Pancreas (tissue), 10 donors: ENCODE measurements at regions not wholly inside any gene's neighbourhood (a gene's known extent, or its start where the extent isn't known, plus 50 kb on each side); places are given as distances from the start of the nearest gene placed in this dataset.
"Not testable (repeated sequence)": the region's sequence is repeated elsewhere in the genome, so short reads cannot be mapped to it uniquely, and the experiment has no call there.

ENCODE experiments used
- ATAC-seq, 4 donors: fragments of 200-7000 bp; cut with Tn5 transposase; one replicate each; pipeline versions ENCODE4 v1.8.0 to v1.9.1; 2020; ENCODE audit warnings: mild to moderate bottlenecking in 4 of 4, moderate library complexity in 4 of 4
- DNase-seq, 6 donors: peaks; one replicate each; pipeline ENCODE4 v3.0.0-alpha.2; 2020
- FAIRE-seq: peaks from 2 replicates; lab custom pipeline; 2012; peaks lifted over from hg19 to GRCh38; lab: Jason Lieb, UNC
- H3K27ac ChIP-seq, 4 donors: fragments of 200-600 bp; sonication (generic); 1 replicate in 3 of 4; 2 replicates in 1 of 4; pipeline versions ENCODE4 v1.5.0 to v1.8.0; 2020
- H3K27me3 ChIP-seq, 4 donors: fragments of 200-600 bp; one replicate each; pipeline ENCODE4 v1.8.0; 2021
- H3K36me3 ChIP-seq, 3 donors: fragments of 200-600 bp; sonication (generic) in 1 of 3; one replicate each; pipeline versions ENCODE4 v1.5.0 to v1.8.0; 2020 to 2021
- H3K4me1 ChIP-seq, 3 donors: fragments of 200-600 bp; one replicate each; pipeline ENCODE4 v1.8.0; 2021
- H3K4me3 ChIP-seq, 4 donors: fragments of 200-600 bp; sonication (generic) in 2 of 4; one replicate each; pipeline versions ENCODE4 v1.5.0 to v1.8.0; 2020 to 2021
- H3K9me3 ChIP-seq, 4 donors: fragments of 200-600 bp; one replicate each; pipeline ENCODE4 v1.8.0; 2021
- CTCF ChIP-seq, 4 donors: fragments of 200-600 bp; sonication (generic) in 3 of 4; IDR thresholded peaks; one replicate each; pipeline versions ENCODE4 v1.5.0 to v1.8.0; 2021; ENCODE audit warnings: antibody characterized with exemption in 4 of 4
- WGBS, 2 donors: extraction: QIAGEN DNeasy Blood & Tissue Kit; methylation state at CpG; one replicate each; pipeline ENCODE4 v1.1.7; 2013; 5-methylcytosine and 5-hydroxymethylcytosine counted together
- intact Hi-C, 3 donors: fragments of 100-400 bp; cut with DNase I; formaldehyde crosslinking; loops; one replicate each; pipeline versions ENCODE4 v1.11.1 to v1.14.2; 2022
- donor health status: healthy with polysubstance abuse.
- donor health status: DM: no; HTN: no; CAD: no; lungs with moderate emphysema.
- donor health status: DM: no; HTN: no; CAD: no.
- donor health status: control.
- donor health status: control.
- donor health status: Bipolar disorder and iron deficiency.
- donor health status: DM: yes; HTN: yes; CAD: no.
- donor health status: DM: no; HTN: no; CAD: no.
- donor health status: DM: no; HTN: no; CAD: no.
- donor health status: DM: yes; HTN: yes; CAD: no.

DNA sequence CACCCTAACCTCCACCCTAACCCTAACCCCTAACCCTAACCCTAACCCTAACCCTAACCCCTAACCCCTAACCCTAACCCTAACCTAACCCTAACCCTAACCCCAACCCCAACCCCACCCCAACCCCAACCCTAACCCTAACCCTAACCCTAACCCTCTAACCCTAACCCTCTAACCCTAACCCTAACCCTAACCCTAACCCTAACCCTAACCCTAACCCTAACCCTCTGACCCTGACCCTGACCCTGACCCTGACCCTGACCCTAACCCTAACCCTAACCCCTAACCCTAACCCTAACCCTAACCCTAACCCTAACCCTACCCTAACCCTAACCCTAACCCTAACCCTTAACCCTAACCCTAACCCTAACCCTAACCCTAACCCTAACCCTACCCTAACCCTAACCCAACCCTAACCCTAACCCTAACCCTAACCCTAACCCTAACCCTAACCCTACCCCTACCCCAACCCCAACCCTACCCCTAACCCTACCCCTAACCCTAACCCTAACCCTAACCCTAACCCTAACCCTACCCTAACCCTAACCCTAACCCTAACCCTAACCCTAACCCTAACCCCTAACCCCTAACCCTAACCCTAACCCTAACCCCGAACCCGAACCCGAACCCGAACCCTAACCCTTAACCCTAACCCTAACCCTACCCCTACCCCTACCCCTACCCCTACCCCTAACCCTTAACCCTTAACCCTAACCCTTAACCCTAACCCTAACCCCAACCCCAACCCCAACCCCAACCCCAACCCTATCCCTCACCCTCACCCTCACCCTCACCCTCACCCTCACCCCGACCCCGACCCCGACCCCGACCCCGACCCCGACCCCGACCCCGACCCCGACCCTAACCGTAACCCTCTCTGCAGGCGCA is 186.2 kb upstream of the CHL1 start:
- H3K27me3 ChIP-seq, FAIRE-seq, H3K4me3 ChIP-seq, H3K27ac ChIP-seq, H3K9me3 ChIP-seq, H3K4me1 ChIP-seq, intact Hi-C loops, H3K36me3 ChIP-seq: not testable (repeated sequence)
- ATAC-seq (peak in 2 of 4 donors; percentile 12 to 18), DNase-seq (peak in 1 of 6 donors; percentile 38)
- 0 to 46% methylated on average over 2 to 12 of the region's 15 CpGs for WGBS, 2 donors

DNA sequence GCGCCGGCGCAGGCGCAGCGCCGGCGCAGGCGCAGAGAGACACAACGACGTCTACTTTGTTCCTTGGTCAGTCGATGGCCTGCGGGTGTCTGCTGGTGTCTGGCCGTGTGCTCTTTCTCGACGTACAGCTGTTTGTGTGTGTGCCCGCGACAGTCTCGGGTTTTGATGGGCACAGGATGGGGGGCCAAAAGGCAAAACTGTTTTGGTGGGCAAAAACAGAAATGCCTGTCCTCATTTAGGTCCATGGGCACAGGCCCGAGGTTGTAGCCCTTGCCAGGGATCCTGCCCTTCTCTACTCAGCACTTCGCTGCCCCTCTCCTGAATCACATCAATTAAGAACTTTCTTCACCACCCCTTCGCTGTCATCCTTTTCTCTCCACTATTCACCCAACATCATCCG is 184.8 kb upstream of the CHL1 start:
- DNase-seq (peak in 3 of 6 donors; percentile 15 to 55 (median 26)), FAIRE-seq (no peak), ATAC-seq (peak in 3 of 4 donors; percentile 33 to 71 (median 60))
- Histone ChIP-seq H3K4me3 (no peak overlapping the region), H3K36me3 (no peaks in the 10 kb centered on the region), H3K4me1 (no peaks in the 10 kb centered on the region), H3K27ac (no peak overlapping the region), H3K27me3 (no peaks in the 10 kb centered on the region), H3K9me3 (no peaks in the 10 kb centered on the region)
- WGBS, 2 donors, result 51 to 56% methylated on average over 15 to 20 of the region's 22 CpGs
- TF ChIP-seq CTCF (IDR thresholded peaks at IDR 0.05), result no peak
- intact Hi-C loops, result no loop called here

GRCh38 chr3:14652-15051 is 181.9 kb upstream of the CHL1 start:
- WGBS, 2 donors, result 52 to 66% methylated on average over 3 of the region's 3 CpGs
- no peak for TF ChIP-seq CTCF (IDR thresholded peaks at IDR 0.05)

DNA sequence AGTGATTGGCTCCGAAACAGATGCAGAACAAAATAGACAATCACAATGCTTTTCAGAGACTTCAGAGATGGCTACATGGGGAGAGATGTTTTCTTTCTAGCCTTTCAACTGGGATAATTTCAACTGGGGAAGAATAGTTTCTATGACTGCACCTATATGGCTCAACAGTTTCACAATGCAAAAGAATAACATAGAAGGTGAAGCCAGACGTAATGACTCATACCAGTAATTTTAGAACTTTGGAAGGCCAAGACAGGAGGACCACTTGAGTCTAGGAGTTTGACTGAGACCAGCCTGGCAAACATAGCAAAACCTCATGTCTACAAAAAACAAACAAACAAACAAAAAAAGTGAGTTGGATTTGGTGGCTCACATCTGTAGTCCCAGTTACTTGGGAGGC is 180.2 kb upstream of the CHL1 start:
- no peak for FAIRE-seq
- no peaks in the 10 kb centered on the region for H3K27me3 ChIP-seq
- no peaks in the 10 kb centered on the region for H3K36me3 ChIP-seq
- H3K4me3 ChIP-seq, result no peak overlapping the region
- H3K4me1 ChIP-seq, result no peaks in the 10 kb centered on the region
- intact Hi-C loops, result no loop called here
- WGBS, 2 donors, result 60 to 67% methylated on average over 2 of the region's 2 CpGs
- no peak for DNase-seq
- ATAC-seq, result no peak
- no peaks in the 10 kb centered on the region for H3K9me3 ChIP-seq
- no peak overlapping the region for H3K27ac ChIP-seq
- no peak for TF ChIP-seq CTCF (IDR thresholded peaks at IDR 0.05)

More at GRCh38 chr3:14652-15051, 181.9 kb upstream of the CHL1 start:
- FAIRE-seq, result no peak
- intact Hi-C loops, result no loop called here
- H3K27me3 ChIP-seq, result no peaks in the 10 kb centered on the region
- H3K4me3 ChIP-seq, result no peak overlapping the region
- ATAC-seq, result peak in 1 of 4 donors; percentile 36
- DNase-seq, result no peak
- H3K9me3 ChIP-seq, result no peaks in the 10 kb centered on the region
- no peaks in the 10 kb centered on the region for H3K4me1 ChIP-seq
- H3K36me3 ChIP-seq, result no peaks in the 10 kb centered on the region
- no peak overlapping the region for H3K27ac ChIP-seq

GRCh38 chr3:20421-20820 is 176.1 kb upstream of the CHL1 start:
- no peak for TF ChIP-seq CTCF (IDR thresholded peaks at IDR 0.05)
- Histone ChIP-seq H3K27me3 (peaks cover 0 to 4% (median 0%) of the 10 kb centered on the region in 4 donors), H3K4me1 (no peaks in the 10 kb centered on the region), H3K4me3 (no peak overlapping the region), H3K9me3 (no peaks in the 10 kb centered on the region), H3K27ac (no peak overlapping the region), H3K36me3 (no peaks in the 10 kb centered on the region)
- ATAC-seq (no peak), FAIRE-seq (peak; percentile 26), DNase-seq (no peak)
- intact Hi-C loops, result no loop called here
